Lower leg skin (tissue), 4 donors: ENCODE measurements at regions not wholly inside any gene's neighbourhood (a gene's known extent, or its start where the extent isn't known, plus 50 kb on each side); places are given as distances from the start of the nearest gene placed in this dataset.

Experiments used
- DNase-seq, 2 donors: peaks; one replicate each; pipeline ENCODE4 v3.0.0-alpha.2; 2019; ENCODE audit warnings: low spot score in 2 of 2
- H3K4me3 ChIP-seq: fragments of 200-600 bp; sonication (generic); 2 replicates; pipeline ENCODE4 v1.5.1; 2017; ENCODE audit warnings: mild to moderate bottlenecking, low read depth; ENCODE audit not compliant: poor library complexity, severe bottlenecking
- CTCF ChIP-seq, 3 donors: fragments of 450-650 bp; IDR thresholded peaks; one replicate each; pipeline ENCODE4 v1.5.1; 2016; ENCODE audit warnings: antibody characterized with exemption in 3 of 3, mild to moderate bottlenecking in 3 of 3, moderate library complexity in 2 of 3
- POLR2A ChIP-seq, 2 donors: fragments of 450-650 bp; IDR thresholded peaks; one replicate each; pipeline ENCODE4 v1.6.1; 2016 to 2017; ENCODE audit warnings: antibody characterized with exemption in 2 of 2, mild to moderate bottlenecking in 1 of 2, moderate library complexity in 1 of 2
- WGBS, 2 donors: methylation state at CpG; one replicate each; pipeline ENCODE4 v1.1.5; 2018; 5-methylcytosine and 5-hydroxymethylcytosine counted together
- intact Hi-C: fragments of 100-400 bp; cut with DNase I; formaldehyde crosslinking; loops from one replicate; pipeline ENCODE4 v1.15.0; 2023; ENCODE audit warnings: low total_unique reads
- microRNA counts, 2 donors: library from miRNA; unstranded; fragments of <30 nt; microRNA quantifications; one replicate each; lab custom pipeline; 2016
- microRNA-seq, 2 donors: library from miRNA; unstranded; fragments of <30 nt; microRNA quantifications; one replicate each; pipeline ENCODE4, GENCODE V29; 2016; ENCODE audit warnings: borderline replicate concordance in 2 of 2, borderline number of aligned reads in 1 of 2

GRCh38 chr1:65092691-65093090 is 55.3 kb upstream of the AK4 start:
- intact Hi-C loops = no loop called here
- DNase-seq = no peak
- TF ChIP-seq POLR2A (IDR thresholded peaks at IDR 0.05) (no peak), CTCF (IDR thresholded peaks at IDR 0.05) (no peak)
- whole genome bisulfite sequencing, 2 donors = 86 to 97% methylated on average over 2 of the region's 2 CpGs
- H3K4me3 ChIP-seq = no peak overlapping the region

DNA sequence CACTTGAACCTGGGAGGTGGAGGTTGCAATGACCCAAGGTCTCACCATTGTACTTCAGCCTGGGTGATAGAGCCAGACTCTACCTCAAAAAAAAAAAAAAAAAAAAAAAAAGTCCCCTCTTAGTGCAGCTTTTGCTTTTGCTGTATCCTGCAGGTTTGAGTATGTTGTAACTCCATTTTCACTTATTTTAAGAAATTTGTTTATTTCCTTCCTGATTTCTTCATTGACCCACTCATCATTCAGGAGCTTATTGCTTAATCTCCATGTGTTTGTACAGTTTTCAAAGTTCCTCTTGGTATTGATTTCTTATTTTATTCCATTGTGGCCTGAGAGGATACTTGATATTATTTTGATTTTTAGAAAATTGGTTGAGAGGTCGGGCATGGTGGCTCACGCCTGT is 50.9 kb upstream of the AK4 start:
- H3K4me3 ChIP-seq = no peak overlapping the region
- DNase-seq = no peak
- intact Hi-C loops = no loop called here
- TF ChIP-seq CTCF (IDR thresholded peaks at IDR 0.05) (no peak), POLR2A (IDR thresholded peaks at IDR 0.05) (no peak)
- 91% methylated on average over 2 of the region's 2 CpGs for WGBS, 2 donors

MicroRNAs encoded in the stretch of these regions (microRNA counts, 767-probe panel; counts per million panel counts)
- microRNA hsa-miR-101-3p (lab: Ali Mortazavi, UCI) = 0 to 358 counts per million in 2 donors

Small RNAs in the stretch of these regions (microRNA-seq; reads per million reads assigned to microRNA genes)
- gene MIR101-1 (8.2 to 18.7 reads per million in 2 donors), gene MIR3671 (0 reads per million in 2 donors)
